SKM-1 treated with dmso at 0.1 percent for 144 hours (cell line): ENCODE measurements at regions not wholly inside any gene's neighbourhood (a gene's known extent, or its start where the extent isn't known, plus 50 kb on each side); places are given as distances from the start of the nearest gene placed in this dataset.

Experiments used
- DNase-seq: peaks from one replicate; lab custom pipeline; 2025; ENCODE audit not compliant: unreplicated experiment; lab: John Stamatoyannopoulos, UW

GRCh38 chr18:73924307-73924706 lies 223.3 kb downstream of the FBXO15 start:
- DNase-seq, result no peak

DNA sequence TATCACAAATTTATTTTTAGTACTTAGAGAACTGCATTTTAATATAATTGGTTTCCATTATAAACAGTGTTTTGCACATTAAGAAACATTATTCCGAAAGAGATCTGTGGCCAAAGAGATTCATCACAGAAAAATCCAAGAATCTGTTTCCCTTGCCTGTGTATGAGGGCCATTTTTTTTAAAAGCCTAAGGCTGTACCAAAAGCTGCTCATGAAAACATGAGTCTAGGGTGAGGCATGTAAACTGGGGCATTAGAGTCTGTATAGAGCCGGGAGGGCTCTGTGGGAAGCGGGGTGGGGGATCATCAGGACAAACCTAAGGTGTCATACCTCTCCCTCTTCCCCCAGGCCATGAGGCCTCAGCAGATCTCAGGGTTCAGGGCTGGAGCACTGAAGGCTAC lies 223.8 kb downstream of the FBXO15 start:
- DNase-seq, result no peak

- DNase-seq, result no peak
These were observed 227.6 kb downstream of the FBXO15 start for GRCh38 chr18:73920033-73920432.

DNA sequence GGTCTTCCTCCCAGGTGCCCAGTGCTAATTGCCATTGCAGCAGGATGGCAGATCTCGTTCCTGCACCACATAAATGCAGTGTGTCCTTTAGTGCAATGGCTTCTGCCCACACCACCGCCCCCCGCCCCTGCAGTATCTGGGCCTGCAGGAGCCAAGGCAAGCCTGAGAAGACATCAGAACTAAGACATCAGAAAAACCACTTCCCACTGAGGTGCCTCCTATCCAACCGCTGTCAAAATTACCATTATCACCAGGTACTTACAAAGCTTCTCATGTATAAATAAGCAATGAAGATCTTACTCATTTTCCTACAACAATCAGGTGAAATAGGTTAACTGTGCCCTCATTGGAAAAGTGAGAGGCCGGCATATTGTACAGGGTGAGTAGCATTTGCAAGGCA lies 228.8 kb downstream of the FBXO15 start:
- no peak for DNase-seq

DNA sequence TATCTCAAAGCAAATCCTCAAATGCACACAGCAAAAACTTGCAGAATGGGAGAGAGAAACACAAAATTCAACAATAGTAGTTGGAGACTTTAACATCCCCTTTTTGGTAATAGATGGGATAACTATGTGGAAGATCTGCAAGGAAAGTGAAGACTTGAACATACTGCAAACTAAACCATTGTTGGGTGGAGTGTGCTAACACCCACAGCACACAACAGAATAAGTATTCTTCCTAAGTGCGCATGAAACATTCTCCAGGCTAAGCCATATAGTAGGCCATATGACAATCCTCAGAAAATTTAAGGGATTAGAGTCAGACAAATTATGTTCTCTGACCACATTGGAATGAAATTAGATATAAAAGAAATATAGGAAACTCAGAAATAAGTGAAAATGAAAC lies 230.6 kb downstream of the FBXO15 start:
- no peak for DNase-seq

- no peak for DNase-seq
These were observed 234.1 kb downstream of the FBXO15 start for GRCh38 chr18:73913505-73913904.

GRCh38 chr18:73908323-73908722 lies 239.3 kb downstream of the FBXO15 start:
- DNase-seq, result no peak

- no peak for DNase-seq
These were observed 246.1 kb downstream of the FBXO15 start for GRCh38 chr18:73901566-73901965.

GRCh38 chr18:73901151-73901550 lies 246.5 kb downstream of the FBXO15 start:
- DNase-seq, result no peak

DNA sequence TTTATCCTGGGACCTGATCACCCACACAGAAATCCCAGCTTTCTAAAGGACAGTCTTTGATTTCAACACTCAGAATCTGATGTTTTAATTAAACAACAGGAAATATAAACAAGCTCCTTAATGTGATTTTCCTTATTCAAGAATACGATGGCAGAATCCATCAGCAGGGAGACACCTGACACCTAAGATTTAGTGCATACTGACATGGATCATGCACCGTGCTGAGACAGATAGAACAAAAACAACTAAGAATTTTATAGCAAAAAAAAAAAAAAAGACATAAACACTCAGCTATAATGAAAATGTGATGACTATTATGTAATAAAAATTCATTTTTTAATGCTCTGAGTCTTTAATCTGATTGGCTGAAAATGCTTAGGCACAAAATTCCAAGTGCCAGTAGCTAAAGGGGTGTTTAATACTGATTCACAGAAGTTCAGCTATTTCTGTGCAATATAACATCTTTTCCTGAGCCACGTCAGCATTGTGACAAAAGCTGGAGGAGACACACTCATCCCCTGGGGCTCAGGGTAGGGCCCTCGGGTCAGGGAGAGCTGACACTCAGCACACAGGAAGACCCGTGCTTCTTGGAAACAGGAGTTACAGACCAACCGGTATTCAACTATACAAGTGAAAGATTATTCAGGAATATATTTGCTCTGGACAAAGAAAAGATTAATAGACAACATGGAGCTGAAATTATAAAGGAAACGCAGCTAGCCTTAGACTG lies 247.4 kb downstream of the FBXO15 start:
- DNase-seq, result no peak

DNA sequence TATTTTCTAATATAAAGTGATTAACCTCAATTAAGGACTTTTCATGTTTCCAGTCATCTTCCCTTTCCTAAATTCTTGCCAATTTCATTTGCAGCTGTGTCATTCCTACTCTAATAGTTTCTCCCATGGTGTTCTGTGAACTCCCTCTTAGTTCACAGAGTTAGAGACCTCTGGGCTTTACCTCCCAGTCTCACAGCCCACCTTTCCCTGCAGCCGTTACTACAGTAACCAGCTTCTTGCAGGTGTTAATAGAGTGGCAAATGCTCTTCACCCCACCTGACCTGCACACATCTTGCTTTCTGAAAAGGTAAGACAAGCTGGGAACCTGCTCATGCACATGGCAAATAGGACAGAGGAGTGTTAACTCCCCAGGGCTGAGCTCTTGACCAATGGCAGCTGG lies 250.1 kb downstream of the FBXO15 start:
- DNase-seq, result no peak

GRCh38 chr18:73896685-73897084 lies 250.9 kb downstream of the FBXO15 start:
- DNase-seq, result no peak

GRCh38 chr18:73895701-73896100 lies 251.9 kb downstream of the FBXO15 start:
- no peak for DNase-seq

GRCh38 chr18:73893880-73894279 lies 253.8 kb downstream of the FBXO15 start:
- no peak for DNase-seq

GRCh38 chr18:73891572-73892421 lies 255.8 kb downstream of the FBXO15 start:
- no peak for DNase-seq

DNA sequence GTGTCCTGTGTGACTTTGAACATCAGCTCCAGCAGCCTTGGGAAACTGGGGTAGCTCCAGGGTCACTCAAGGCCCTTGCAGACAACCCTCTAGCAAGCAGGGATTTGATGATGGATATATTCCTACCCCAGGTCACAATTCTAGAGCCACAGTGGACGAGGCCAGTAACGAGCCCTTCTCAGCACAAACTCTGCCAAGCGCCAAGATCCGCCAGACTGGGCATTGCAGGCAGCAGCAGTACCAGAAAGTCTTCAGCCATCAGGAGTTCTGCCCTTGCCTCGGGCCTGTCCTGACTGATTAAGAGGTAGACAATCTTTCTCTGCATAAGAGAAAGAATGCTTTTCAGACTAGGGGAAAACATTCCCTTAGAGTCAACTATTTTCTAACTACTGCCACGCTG lies 259.1 kb downstream of the FBXO15 start:
- DNase-seq, result no peak

GRCh38 chr18:73887801-73888200 lies 259.8 kb downstream of the FBXO15 start:
- no peak for DNase-seq

DNA sequence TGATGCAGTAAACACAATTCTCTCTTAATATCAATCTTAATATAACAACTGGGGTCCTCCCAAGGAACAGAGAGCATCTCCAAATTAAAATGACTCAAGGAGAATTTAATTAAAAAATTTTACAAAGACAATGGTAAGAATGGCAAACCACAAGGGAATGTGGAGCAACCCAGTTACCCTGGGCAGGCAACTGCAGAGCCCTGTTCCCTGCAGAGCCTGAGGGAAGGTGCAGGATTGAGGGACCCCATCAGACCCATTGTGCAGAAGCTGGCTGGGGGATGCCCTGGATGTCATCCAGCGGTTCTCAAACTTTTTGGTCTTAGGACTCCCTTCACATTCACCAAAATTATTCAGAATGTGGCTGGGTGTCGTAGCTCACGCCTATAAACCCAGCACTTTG lies 262.8 kb downstream of the FBXO15 start:
- DNase-seq, result no peak

GRCh38 chr18:73881396-73881917 lies 266.2 kb downstream of the FBXO15 start:
- no peak for DNase-seq

GRCh38 chr18:73880387-73880786 lies 267.2 kb downstream of the FBXO15 start:
- DNase-seq, result no peak

DNA sequence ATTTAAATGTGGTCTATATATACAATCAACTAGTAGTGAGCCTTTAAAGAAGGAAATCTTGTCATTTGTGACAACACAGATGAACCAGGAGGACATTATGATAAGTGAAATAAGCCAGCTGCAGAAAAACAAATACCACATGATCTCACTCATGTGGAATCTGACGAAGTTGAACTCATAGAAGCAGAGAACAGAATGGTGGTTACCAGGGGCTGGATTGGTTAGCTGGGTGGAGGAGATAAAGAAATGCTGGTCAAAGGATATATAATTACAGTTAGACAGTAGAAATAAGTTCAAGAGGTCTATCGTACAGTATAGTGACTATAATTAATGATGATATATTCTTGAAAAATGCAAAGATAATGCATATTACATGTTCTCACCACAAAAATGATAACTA lies 267.9 kb downstream of the FBXO15 start:
- no peak for DNase-seq

DNA sequence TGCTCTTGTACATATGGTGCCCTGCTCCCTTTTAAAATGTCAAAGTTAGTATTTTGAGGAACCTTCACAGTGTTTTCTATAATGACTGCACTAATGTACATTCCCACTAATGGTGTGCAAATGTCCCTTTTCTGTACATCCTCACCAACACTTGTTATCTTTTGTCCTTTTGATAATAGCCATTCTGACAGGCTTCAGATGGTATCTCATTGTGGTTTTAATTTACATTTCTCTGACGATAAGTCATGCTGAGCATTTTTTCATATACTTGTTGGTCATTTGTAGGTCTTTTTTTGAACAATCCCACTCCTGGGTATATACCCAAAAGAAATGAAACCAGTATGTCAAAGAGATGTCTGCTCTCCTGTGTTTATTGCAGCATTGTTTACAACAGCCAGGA lies 268.3 kb downstream of the FBXO15 start:
- no peak for DNase-seq
